ENCODE measurements at regions not wholly inside any gene's neighbourhood (a gene's known extent, or its start where the extent isn't known, plus 50 kb on each side); places are given as distances from the start of the nearest gene placed in this dataset.

- no peak overlapping the region for H3K9ac ChIP-seq (ENCODE audit: low read length)
- H3K27ac ChIP-seq (ENCODE audit: low read depth, low read length), result no peak overlapping the region
- H3K4me3 ChIP-seq (ENCODE audit: low read depth, low read length), result no peak overlapping the region
- H3K36me3 ChIP-seq (ENCODE audit: control insufficient read depth, insufficient read depth, low read length), result no peaks in the 10 kb centered on the region
- H3K27me3 ChIP-seq (ENCODE audit: control insufficient read depth, insufficient read depth, low read length), result no peaks in the 10 kb centered on the region
- peaks cover 7% of the 10 kb centered on the region; the same call in 1 of the 2 replicates for H3K4me1 ChIP-seq (ENCODE audit: control insufficient read depth, insufficient read depth, low read length)
- H3K9me3 ChIP-seq (ENCODE audit: control insufficient read depth, insufficient read depth, low read depth, low read length), result no peaks in the 10 kb centered on the region
Observed at GRCh38 chr2:219916726-219917440, 289.5 kb downstream of the SLC4A3 start.

GRCh38 chr2:219918254-219918653 is 290.8 kb downstream of the SLC4A3 start:
- H3K4me3 ChIP-seq (ENCODE audit: low read depth, low read length), result no peak overlapping the region

GRCh38 chr2:219918944-219919343 is 291.5 kb downstream of the SLC4A3 start:
- Histone ChIP-seq H3K4me3 (ENCODE audit: low read depth, low read length) (no peak overlapping the region), H3K27me3 (ENCODE audit: control insufficient read depth, insufficient read depth, low read length) (no peaks in the 10 kb centered on the region), H3K9me3 (ENCODE audit: control insufficient read depth, insufficient read depth, low read depth, low read length) (no peaks in the 10 kb centered on the region), H3K4me1 (ENCODE audit: control insufficient read depth, insufficient read depth, low read length) (peaks cover 4% of the 10 kb centered on the region; the same call in 1 of the 2 replicates), H3K9ac (ENCODE audit: low read length) (no peak overlapping the region), H3K36me3 (ENCODE audit: control insufficient read depth, insufficient read depth, low read length) (no peaks in the 10 kb centered on the region), H3K27ac (ENCODE audit: low read depth, low read length) (no peak overlapping the region)

More at GRCh38 chr2:219918254-219918653, 290.8 kb downstream of the SLC4A3 start:
- Histone ChIP-seq H3K4me1 (ENCODE audit: control insufficient read depth, insufficient read depth, low read length) (peaks cover 4% of the 10 kb centered on the region; the same call in 1 of the 2 replicates), H3K9ac (ENCODE audit: low read length) (no peak overlapping the region), H3K9me3 (ENCODE audit: control insufficient read depth, insufficient read depth, low read depth, low read length) (no peaks in the 10 kb centered on the region), H3K27ac (ENCODE audit: low read depth, low read length) (no peak overlapping the region), H3K27me3 (ENCODE audit: control insufficient read depth, insufficient read depth, low read length) (no peaks in the 10 kb centered on the region), H3K36me3 (ENCODE audit: control insufficient read depth, insufficient read depth, low read length) (no peaks in the 10 kb centered on the region)

- Histone ChIP-seq H3K27me3 (ENCODE audit: control insufficient read depth, insufficient read depth, low read length) (no peaks in the 10 kb centered on the region), H3K4me1 (ENCODE audit: control insufficient read depth, insufficient read depth, low read length) (peaks cover 4% of the 10 kb centered on the region; the same call in 1 of the 2 replicates), H3K36me3 (ENCODE audit: control insufficient read depth, insufficient read depth, low read length) (no peaks in the 10 kb centered on the region), H3K9me3 (ENCODE audit: control insufficient read depth, insufficient read depth, low read depth, low read length) (no peaks in the 10 kb centered on the region), H3K27ac (ENCODE audit: low read depth, low read length) (no peak overlapping the region), H3K4me3 (ENCODE audit: low read depth, low read length) (no peak overlapping the region), H3K9ac (ENCODE audit: low read length) (no peak overlapping the region)
Observed at GRCh38 chr2:219919506-219919905, 292.1 kb downstream of the SLC4A3 start.

- no peaks in the 10 kb centered on the region for H3K36me3 ChIP-seq (ENCODE audit: control insufficient read depth, insufficient read depth, low read length)
- H3K9me3 ChIP-seq (ENCODE audit: control insufficient read depth, insufficient read depth, low read depth, low read length), result no peaks in the 10 kb centered on the region
- no peak overlapping the region for H3K9ac ChIP-seq (ENCODE audit: low read length)
- H3K4me3 ChIP-seq (ENCODE audit: low read depth, low read length), result no peak overlapping the region
- H3K27ac ChIP-seq (ENCODE audit: low read depth, low read length), result no peak overlapping the region
- no peaks in the 10 kb centered on the region for H3K4me1 ChIP-seq (ENCODE audit: control insufficient read depth, insufficient read depth, low read length)
- H3K27me3 ChIP-seq (ENCODE audit: control insufficient read depth, insufficient read depth, low read length), result no peaks in the 10 kb centered on the region
Observed at GRCh38 chr2:219929835-219930234, 302.4 kb downstream of the SLC4A3 start.

- Histone ChIP-seq H3K27me3 (ENCODE audit: control insufficient read depth, insufficient read depth, low read length) (no peaks in the 10 kb centered on the region), H3K4me1 (ENCODE audit: control insufficient read depth, insufficient read depth, low read length) (no peaks in the 10 kb centered on the region), H3K27ac (ENCODE audit: low read depth, low read length) (no peak overlapping the region), H3K9ac (ENCODE audit: low read length) (no peak overlapping the region), H3K4me3 (ENCODE audit: low read depth, low read length) (no peak overlapping the region), H3K36me3 (ENCODE audit: control insufficient read depth, insufficient read depth, low read length) (no peaks in the 10 kb centered on the region), H3K9me3 (ENCODE audit: control insufficient read depth, insufficient read depth, low read depth, low read length) (no peaks in the 10 kb centered on the region)
Observed at GRCh38 chr2:219939647-219940046, 312.2 kb downstream of the SLC4A3 start.

- H3K27me3 ChIP-seq (ENCODE audit: control insufficient read depth, insufficient read depth, low read length), result no peaks in the 10 kb centered on the region
- H3K4me1 ChIP-seq (ENCODE audit: control insufficient read depth, insufficient read depth, low read length), result peaks cover 4% of the 10 kb centered on the region; the same call in 1 of the 2 replicates
- no peaks in the 10 kb centered on the region for H3K36me3 ChIP-seq (ENCODE audit: control insufficient read depth, insufficient read depth, low read length)
- H3K4me3 ChIP-seq (ENCODE audit: low read depth, low read length), result no peak overlapping the region
- H3K9ac ChIP-seq (ENCODE audit: low read length), result no peak overlapping the region
- H3K9me3 ChIP-seq (ENCODE audit: control insufficient read depth, insufficient read depth, low read depth, low read length), result no peaks in the 10 kb centered on the region
- H3K27ac ChIP-seq (ENCODE audit: low read depth, low read length), result no peak overlapping the region
Observed at GRCh38 chr2:219944866-219945265, 317.4 kb downstream of the SLC4A3 start.

- Histone ChIP-seq H3K4me3 (ENCODE audit: low read depth, low read length) (no peak overlapping the region), H3K9me3 (ENCODE audit: control insufficient read depth, insufficient read depth, low read depth, low read length) (no peaks in the 10 kb centered on the region), H3K27me3 (ENCODE audit: control insufficient read depth, insufficient read depth, low read length) (no peaks in the 10 kb centered on the region), H3K36me3 (ENCODE audit: control insufficient read depth, insufficient read depth, low read length) (no peaks in the 10 kb centered on the region), H3K27ac (ENCODE audit: low read depth, low read length) (no peak overlapping the region), H3K4me1 (ENCODE audit: control insufficient read depth, insufficient read depth, low read length) (peaks cover 4% of the 10 kb centered on the region; the same call in 1 of the 2 replicates), H3K9ac (ENCODE audit: low read length) (no peak overlapping the region)
Observed at GRCh38 chr2:219946021-219946420, 318.6 kb downstream of the SLC4A3 start.

GRCh38 chr2:219946529-219946928 is 319.1 kb downstream of the SLC4A3 start:
- no peaks in the 10 kb centered on the region for H3K9me3 ChIP-seq (ENCODE audit: control insufficient read depth, insufficient read depth, low read depth, low read length)
- no peak overlapping the region for H3K4me3 ChIP-seq (ENCODE audit: low read depth, low read length)
- no peaks in the 10 kb centered on the region for H3K36me3 ChIP-seq (ENCODE audit: control insufficient read depth, insufficient read depth, low read length)
- H3K4me1 ChIP-seq (ENCODE audit: control insufficient read depth, insufficient read depth, low read length), result peaks cover 4% of the 10 kb centered on the region; the same call in 1 of the 2 replicates
- H3K27ac ChIP-seq (ENCODE audit: low read depth, low read length), result no peak overlapping the region
- no peaks in the 10 kb centered on the region for H3K27me3 ChIP-seq (ENCODE audit: control insufficient read depth, insufficient read depth, low read length)
- H3K9ac ChIP-seq (ENCODE audit: low read length), result no peak overlapping the region

- H3K36me3 ChIP-seq (ENCODE audit: control insufficient read depth, insufficient read depth, low read length), result no peaks in the 10 kb centered on the region
- no peak overlapping the region for H3K9ac ChIP-seq (ENCODE audit: low read length)
- H3K27me3 ChIP-seq (ENCODE audit: control insufficient read depth, insufficient read depth, low read length), result no peaks in the 10 kb centered on the region
- H3K27ac ChIP-seq (ENCODE audit: low read depth, low read length), result no peak overlapping the region
- H3K9me3 ChIP-seq (ENCODE audit: control insufficient read depth, insufficient read depth, low read depth, low read length), result 0 out of 2 replicates have a peak, but pooled peaks cover under 1% of the 10 kb centered on the region
- peaks cover 4% of the 10 kb centered on the region; the same call in 1 of the 2 replicates for H3K4me1 ChIP-seq (ENCODE audit: control insufficient read depth, insufficient read depth, low read length)
- H3K4me3 ChIP-seq (ENCODE audit: low read depth, low read length), result no peak overlapping the region
Observed at GRCh38 chr2:219947575-219947974, 320.1 kb downstream of the SLC4A3 start.

GRCh38 chr2:219949053-219949452 is 321.6 kb downstream of the SLC4A3 start:
- Histone ChIP-seq H3K27me3 (ENCODE audit: control insufficient read depth, insufficient read depth, low read length) (no peaks in the 10 kb centered on the region), H3K4me1 (ENCODE audit: control insufficient read depth, insufficient read depth, low read length) (peaks cover 4% of the 10 kb centered on the region; the same call in 1 of the 2 replicates), H3K36me3 (ENCODE audit: control insufficient read depth, insufficient read depth, low read length) (no peaks in the 10 kb centered on the region), H3K9me3 (ENCODE audit: control insufficient read depth, insufficient read depth, low read depth, low read length) (peaks cover 5% of the 10 kb centered on the region; the same call in 1 of the 2 replicates), H3K27ac (ENCODE audit: low read depth, low read length) (no peak overlapping the region), H3K9ac (ENCODE audit: low read length) (no peak overlapping the region), H3K4me3 (ENCODE audit: low read depth, low read length) (no peak overlapping the region)

All from HUES6 (cell line).